Retinal pigment epithelial cell (primary cell): ENCODE measurements at regions not wholly inside any gene's neighbourhood (a gene's known extent, or its start where the extent isn't known, plus 50 kb on each side); places are given as distances from the start of the nearest gene placed in this dataset.
"Not testable (repeated sequence)": the region's sequence is repeated elsewhere in the genome, so short reads cannot be mapped to it uniquely, and the experiment has no call there.

Source experiments
- DNase-seq: peaks from one replicate; pipeline ENCODE4 v3.0.0-alpha.2; 2010; ENCODE audit warnings: low read depth
- H3K4me3 ChIP-seq: 2 replicates; pipeline ENCODE4 v1.5.1; 2011; ENCODE audit warnings: mild to moderate bottlenecking, low read length, control low read depth, moderate library complexity
- CTCF ChIP-seq: conservative IDR thresholded peaks from 2 replicates; pipeline ENCODE4 v1.5.1; 2011; ENCODE audit warnings: low read depth, low read length, control low read depth, inconsistent platforms

- TF ChIP-seq CTCF, result peak; percentile 52
- not testable (repeated sequence) for DNase-seq
- H3K4me3 ChIP-seq, result peak overlapping the region; percentile 34
Observed at GRCh38 chr4:4107411-4108107, 119.2 kb downstream of the OTOP1 start.

- DNase-seq, H3K4me3 ChIP-seq: not testable (repeated sequence)
Observed at GRCh38 chr4:4115381-4115780, 111.3 kb downstream of the OTOP1 start.

GRCh38 chr4:4116901-4117300 is 109.8 kb downstream of the OTOP1 start:
- DNase-seq, H3K4me3 ChIP-seq: not testable (repeated sequence)

- not testable (repeated sequence) for DNase-seq
Observed at GRCh38 chr4:4134368-4134767, 92.4 kb downstream of the OTOP1 start.

GRCh38 chr4:4136621-4137020 is 90.1 kb downstream of the OTOP1 start:
- not testable (repeated sequence) for DNase-seq, H3K4me3 ChIP-seq

More at GRCh38 chr4:4134368-4134767, 92.4 kb downstream of the OTOP1 start:
- not testable (repeated sequence) for H3K4me3 ChIP-seq
